ENCODE measurements at regions not wholly inside any gene's neighbourhood (a gene's known extent, or its start where the extent isn't known, plus 50 kb on each side); places are given as distances from the start of the nearest gene placed in this dataset.

DNA sequence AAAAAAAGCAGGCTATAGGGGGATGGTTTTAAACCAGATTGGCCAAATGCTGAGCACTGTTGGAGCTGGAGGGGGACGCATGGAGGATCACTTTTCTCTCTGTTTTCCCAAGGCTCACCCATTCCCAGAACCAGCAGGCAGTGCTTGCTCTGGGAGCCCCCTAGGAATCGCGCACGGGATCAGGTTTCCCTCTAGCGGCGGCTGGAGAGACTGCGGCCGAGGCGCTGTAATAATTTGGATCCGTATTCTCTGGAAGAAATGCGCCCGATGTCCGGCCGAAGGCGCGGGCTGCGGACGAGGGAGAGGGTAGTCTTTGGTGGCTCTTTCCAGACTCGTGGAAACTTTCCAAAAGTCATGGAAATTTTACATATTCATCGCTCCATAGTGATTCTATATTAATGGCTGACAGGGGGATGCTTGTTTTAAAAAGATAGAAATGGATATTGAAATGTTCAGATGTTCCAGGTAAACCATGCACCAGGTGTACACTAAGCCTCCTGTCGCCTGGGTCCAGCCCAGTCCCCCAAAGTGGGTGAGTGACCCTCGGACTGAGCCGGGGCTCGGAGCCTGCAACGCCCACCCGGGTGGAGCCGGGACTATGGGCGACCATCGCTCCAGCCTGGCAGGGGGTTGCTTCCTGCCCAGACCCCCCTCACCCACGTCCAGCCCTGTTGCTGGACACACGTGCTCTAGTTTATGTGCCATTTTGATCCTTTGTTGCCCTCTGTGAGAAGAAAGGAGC is 78.7 kb upstream of the PHACTR3 start:
- H3K4me1 Mint-ChIP-seq: no peaks in the 10 kb centered on the region
- peaks cover 32% of the 10 kb centered on the region for H3K27me3 Mint-ChIP-seq
- CTCF ChIA-PET: interaction anchor here (0.7 to 1.0 kb wide), 3 partner anchors 8 to 71 kb away, joined by 3 read pairs; no protein-coding TSS in a partner anchor
- H3K4me3 Mint-ChIP-seq: no peak overlapping the region
- no peaks in the 10 kb centered on the region for H3K36me3 Mint-ChIP-seq
- no peaks in the 10 kb centered on the region for H3K9me3 Mint-ChIP-seq
- DNase-seq: peak; percentile 37
- H3K27ac Mint-ChIP-seq: no peak overlapping the region

DNA sequence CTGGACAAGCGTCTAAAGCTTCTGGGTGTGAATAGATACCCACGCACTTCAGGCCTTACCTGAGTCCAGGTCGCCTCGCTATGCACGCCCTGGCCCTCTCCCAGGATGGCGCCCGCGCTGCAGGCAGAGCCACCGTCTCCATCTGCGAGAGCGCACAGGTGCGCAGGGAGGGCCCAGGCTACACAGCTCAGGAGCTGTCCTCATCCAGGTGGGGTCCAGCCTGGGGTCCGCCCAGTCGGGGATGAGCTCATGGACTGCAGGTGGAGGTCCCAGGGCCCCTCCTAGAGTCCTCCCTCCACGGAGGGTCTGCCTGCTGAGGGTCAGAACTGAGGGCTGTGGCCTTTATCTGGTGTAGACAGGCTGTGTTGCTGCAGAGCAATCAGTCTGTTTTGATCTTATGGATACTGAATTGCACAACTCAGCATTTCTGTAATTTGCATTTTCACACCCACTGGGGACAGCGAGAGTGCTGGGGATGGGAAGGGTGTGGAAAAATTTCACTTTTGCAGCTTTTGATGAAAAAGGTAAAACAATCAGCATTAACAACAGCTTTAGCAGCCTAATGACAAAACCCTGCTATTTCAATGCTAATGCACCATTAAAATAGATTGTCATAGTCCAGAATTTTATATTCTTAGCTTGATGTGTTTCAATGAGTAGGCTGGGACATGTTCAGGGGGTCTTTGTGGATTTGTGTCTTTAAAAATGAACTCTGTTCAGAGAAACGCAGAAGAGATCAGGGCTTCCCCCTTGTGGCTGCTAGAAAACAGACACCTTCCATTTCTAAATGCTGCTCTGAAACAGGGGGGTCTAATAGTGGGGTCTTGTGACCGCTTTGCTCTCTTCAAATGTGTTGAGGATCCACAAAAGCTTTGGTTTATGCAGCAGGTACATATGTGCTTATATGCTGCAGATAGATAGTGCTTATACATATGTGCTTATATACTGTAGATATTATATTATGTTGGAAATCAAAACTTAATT is 77.8 kb upstream of the PHACTR3 start:
- H3K4me3 Mint-ChIP-seq: no peak overlapping the region
- no peak for DNase-seq
- H3K27ac Mint-ChIP-seq: no peak overlapping the region
- H3K36me3 Mint-ChIP-seq: no peaks in the 10 kb centered on the region
- peaks cover 3% of the 10 kb centered on the region for H3K9me3 Mint-ChIP-seq
- CTCF ChIA-PET: interaction anchor here (0.7 to 1.0 kb wide), 2 partner anchors 9 to 70 kb away, joined by 3 read pairs; no protein-coding TSS in a partner anchor
- no peaks in the 10 kb centered on the region for H3K4me1 Mint-ChIP-seq
- H3K27me3 Mint-ChIP-seq: peaks cover 27% of the 10 kb centered on the region

- DNase-seq: no peak
- H3K9me3 Mint-ChIP-seq: peaks cover 3% of the 10 kb centered on the region
- no peak overlapping the region for H3K4me3 Mint-ChIP-seq
- CTCF ChIA-PET: no interaction called here
- H3K36me3 Mint-ChIP-seq: no peaks in the 10 kb centered on the region
- no peaks in the 10 kb centered on the region for H3K4me1 Mint-ChIP-seq
- no peak overlapping the region for H3K27ac Mint-ChIP-seq
- peaks cover 11% of the 10 kb centered on the region for H3K27me3 Mint-ChIP-seq
Observed at GRCh38 chr20:59530782-59531181, 73.6 kb upstream of the PHACTR3 start.

GRCh38 chr20:59537991-59538390 is 66.3 kb upstream of the PHACTR3 start:
- Mint-ChIP-seq H3K4me1 (no peaks in the 10 kb centered on the region), H3K27ac (no peak overlapping the region), H3K36me3 (no peaks in the 10 kb centered on the region), H3K4me3 (no peak overlapping the region), H3K9me3 (peaks cover 8% of the 10 kb centered on the region), H3K27me3 (peaks cover 16% of the 10 kb centered on the region)
- CTCF ChIA-PET: no interaction called here
- DNase-seq: no peak

DNA sequence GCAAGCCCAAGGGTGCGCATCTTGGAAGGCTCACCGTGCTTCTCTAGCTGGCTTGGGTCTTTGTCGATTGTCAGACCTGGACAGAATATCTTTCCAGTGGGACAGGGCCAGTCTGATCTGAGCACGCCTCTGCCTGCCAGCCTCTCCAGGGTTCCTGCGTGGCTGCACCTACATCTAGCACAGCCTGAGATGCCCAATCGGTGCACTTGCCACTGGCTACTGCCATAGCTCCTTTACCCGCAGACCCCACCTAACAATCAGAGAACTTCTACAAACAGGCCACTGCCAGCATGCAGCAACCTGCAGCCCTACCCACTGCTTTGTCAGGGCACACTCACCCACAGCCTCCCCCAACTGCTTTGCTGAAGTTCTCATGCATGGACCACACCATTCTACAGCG is 56.7 kb upstream of the PHACTR3 start:
- Mint-ChIP-seq H3K9me3 (no peaks in the 10 kb centered on the region), H3K4me3 (no peak overlapping the region), H3K36me3 (no peaks in the 10 kb centered on the region), H3K27ac (no peak overlapping the region), H3K4me1 (no peaks in the 10 kb centered on the region), H3K27me3 (peaks cover 12% of the 10 kb centered on the region)
- DNase-seq: no peak
- CTCF ChIA-PET: no interaction called here

Measured in activated naive CD4-positive, alpha-beta T cell treated with anti-CD3 and anti-CD28 coated beads, Interleukin-2, amount 10 ng/mL, durations not matched to agents 7 days and 5 days (primary cell).